HK-2 (cell line): ENCODE measurements at regions not wholly inside any gene's neighbourhood (a gene's known extent, or its start where the extent isn't known, plus 50 kb on each side); places are given as distances from the start of the nearest gene placed in this dataset.

Experiments used
- DNase-seq: peaks from one replicate; pipeline ENCODE4 v3.0.0-alpha.2; 2018; ENCODE audit not compliant: unreplicated experiment

DNA sequence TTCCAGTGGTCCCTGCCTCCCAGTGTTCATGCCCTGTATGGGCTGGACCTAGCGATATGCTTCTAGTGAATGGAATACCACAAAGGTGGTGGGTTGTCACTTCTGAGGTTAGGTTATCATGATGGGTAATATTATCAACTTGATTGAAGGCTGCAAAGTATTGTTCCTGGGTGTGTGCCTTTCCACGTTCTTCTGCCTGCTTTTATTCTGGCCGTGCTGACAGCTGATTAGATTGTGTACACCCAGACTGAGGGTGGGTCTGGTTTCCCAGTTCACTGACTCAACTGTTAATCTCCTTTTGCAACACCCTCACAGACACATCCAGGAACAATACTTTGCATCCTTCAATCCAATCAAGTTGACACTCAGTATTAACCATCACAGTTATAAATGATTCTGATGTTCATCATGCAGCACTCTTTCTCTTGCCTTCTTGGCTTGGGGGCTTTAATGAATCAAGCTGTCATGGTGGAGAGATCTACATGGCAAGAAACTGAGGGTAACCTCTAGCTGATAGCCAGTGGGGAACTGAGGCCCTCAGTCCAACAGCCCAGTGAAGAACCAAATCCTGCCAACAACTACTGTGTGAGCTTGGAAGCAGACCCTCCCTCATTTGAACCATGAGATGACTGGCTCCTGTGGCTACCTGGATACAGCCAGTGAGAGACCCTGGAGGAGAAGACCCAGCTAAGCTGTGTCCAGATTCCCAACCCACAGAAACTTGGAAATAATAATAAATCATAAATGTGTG is 63.0 kb upstream of the CELF4 start:
- no peak for DNase-seq

- DNase-seq, result no peak
These were observed 58.7 kb upstream of the CELF4 start for GRCh38 chr18:37624318-37624717.

DNA sequence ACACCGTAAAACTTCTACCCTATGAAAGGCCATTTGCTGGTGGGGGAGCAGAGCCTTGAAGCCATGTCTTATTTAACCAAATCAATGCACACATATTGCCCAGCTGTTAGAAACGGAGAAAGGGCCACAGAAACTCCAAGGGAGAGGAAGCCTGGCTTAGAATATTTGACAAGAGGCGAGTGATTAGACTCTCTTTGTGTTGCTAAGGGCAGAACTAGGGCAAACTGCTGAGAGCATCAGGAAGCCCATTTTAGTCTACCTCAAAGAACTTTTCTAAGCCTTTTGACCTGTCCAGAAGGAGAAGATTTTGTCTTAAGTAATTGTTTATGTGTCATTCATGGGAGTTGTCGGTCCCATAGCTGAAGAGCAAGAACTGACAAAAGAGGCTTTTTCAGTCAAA is 54.4 kb upstream of the CELF4 start:
- DNase-seq, result no peak

DNA sequence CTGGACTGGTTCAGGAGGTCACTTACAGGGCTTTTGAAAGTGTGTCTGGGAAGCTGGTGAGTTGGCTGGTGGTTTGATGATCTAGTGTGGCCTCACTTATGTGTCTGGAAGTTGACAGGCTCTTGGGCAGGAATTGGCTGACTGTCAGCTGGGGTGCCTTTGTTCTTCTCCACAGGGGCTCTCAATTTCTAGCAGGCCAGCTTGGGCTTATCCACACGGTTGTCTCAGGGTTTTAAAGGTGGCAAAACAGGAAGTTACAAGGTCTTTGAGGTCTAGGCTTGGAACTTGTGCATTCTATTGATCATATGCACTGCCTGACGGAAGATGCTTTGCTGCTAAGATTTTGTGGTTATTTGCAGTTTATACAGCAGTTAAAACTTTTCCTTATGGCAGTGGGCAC is 52.0 kb upstream of the CELF4 start:
- no peak for DNase-seq
